Astrocyte of the spinal cord (primary cell): ENCODE measurements at regions not wholly inside any gene's neighbourhood (a gene's known extent, or its start where the extent isn't known, plus 50 kb on each side); places are given as distances from the start of the nearest gene placed in this dataset.

Experiments used
- DNase-seq: peaks from one replicate; pipeline ENCODE4 v3.0.0; 2011; ENCODE audit warnings: low read depth, low spot score
- H3K4me3 ChIP-seq: 2 replicates; pipeline ENCODE4 v1.5.1; 2011; ENCODE audit warnings: low read depth, mild to moderate bottlenecking, low read length, moderate library complexity
- CTCF ChIP-seq: IDR thresholded peaks from 2 replicates; pipeline ENCODE4 v1.5.1; 2012; ENCODE audit warnings: low read depth, mild to moderate bottlenecking, low read length, inconsistent platforms
- in situ Hi-C: cut with HindIII; loops from 2 replicates; pipeline ENCODE4 v1.10.0; 2017; ENCODE audit warnings: low sequenced_read_pairs

- H3K4me3 ChIP-seq, result no peak overlapping the region
- no peak for TF ChIP-seq CTCF
- in situ Hi-C loops, result no loop called here
- DNase-seq, result no peak
Measured at GRCh38 chr2:67642961-67643360, 245.8 kb downstream of the ETAA1 start.

- no peak for DNase-seq
- TF ChIP-seq CTCF, result no peak
- no peak overlapping the region for H3K4me3 ChIP-seq
- in situ Hi-C loops, result no loop called here
Measured at GRCh38 chr2:67645280-67646138, 248.4 kb downstream of the ETAA1 start.

GRCh38 chr2:67646714-67647333, 249.7 kb downstream of the ETAA1 start:
- H3K4me3 ChIP-seq, result no peak overlapping the region
- in situ Hi-C loops, result no loop called here
- DNase-seq, result no peak
- no peak for TF ChIP-seq CTCF

GRCh38 chr2:67649331-67650261, 252.5 kb downstream of the ETAA1 start:
- no peak for TF ChIP-seq CTCF
- DNase-seq, result peak; percentile 23
- in situ Hi-C loops, result no loop called here
- H3K4me3 ChIP-seq, result no peak overlapping the region

- no peak overlapping the region for H3K4me3 ChIP-seq
- in situ Hi-C loops, result no loop called here
- peak; percentile 84 for TF ChIP-seq CTCF
- DNase-seq, result peak; percentile 86
Measured at GRCh38 chr2:67650291-67651133, 253.4 kb downstream of the ETAA1 start.
